GM18873 (cell line): ENCODE measurements at regions not wholly inside any gene's neighbourhood (a gene's known extent, or its start where the extent isn't known, plus 50 kb on each side); places are given as distances from the start of the nearest gene placed in this dataset.
"Not testable (repeated sequence)": the region's sequence is repeated elsewhere in the genome, so short reads cannot be mapped to it uniquely, and the experiment has no call there.

Source experiments
- ATAC-seq: cut with Tn5 transposase; IDR thresholded peaks from one replicate; pipeline ENCODE4 v1.9.1; 2021; ENCODE audit warnings: mild to moderate bottlenecking, moderate library complexity, moderate number of reproducible peaks; ENCODE audit not compliant: unreplicated experiment, low FRiP score

DNA sequence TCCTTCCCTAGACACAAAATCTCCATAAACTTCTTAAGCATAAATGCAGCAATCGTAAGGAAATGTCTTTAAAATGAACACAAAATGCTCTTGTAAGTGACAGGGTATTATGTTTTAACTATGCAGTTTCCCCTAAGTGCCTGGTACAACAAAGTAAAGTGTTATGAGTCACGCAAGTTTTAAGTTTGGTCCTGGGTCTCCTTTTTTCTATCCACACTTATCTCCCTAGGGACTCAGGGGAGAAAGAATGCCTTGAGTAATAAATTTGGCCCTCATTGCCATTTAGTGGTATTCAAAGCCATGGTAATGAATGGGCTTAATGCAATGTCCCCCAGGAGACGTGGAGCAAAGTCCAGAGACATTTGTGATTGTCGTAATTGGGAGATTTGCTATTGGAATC is 149.1 kb downstream of the MAGEB17 start:
- no peak for ATAC-seq

DNA sequence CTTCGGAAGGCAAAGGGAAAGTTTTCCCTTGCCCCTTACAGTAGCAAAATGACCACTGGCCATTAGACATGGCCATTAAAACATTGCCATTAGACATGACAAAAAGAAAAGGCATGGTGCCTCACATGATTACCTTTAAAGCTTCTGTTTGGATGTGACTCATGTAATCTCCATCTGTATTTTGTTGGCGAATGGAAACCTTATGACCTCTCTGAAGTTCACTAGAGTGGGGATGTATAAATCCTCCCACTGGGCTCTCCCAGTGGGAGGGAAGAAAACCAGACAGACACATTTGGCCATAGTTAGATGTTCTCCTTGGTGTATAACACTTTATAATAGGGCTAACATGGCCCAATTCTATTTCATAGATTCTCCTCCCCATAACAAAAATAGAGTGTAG is 152.6 kb downstream of the MAGEB17 start:
- no peak for ATAC-seq

DNA sequence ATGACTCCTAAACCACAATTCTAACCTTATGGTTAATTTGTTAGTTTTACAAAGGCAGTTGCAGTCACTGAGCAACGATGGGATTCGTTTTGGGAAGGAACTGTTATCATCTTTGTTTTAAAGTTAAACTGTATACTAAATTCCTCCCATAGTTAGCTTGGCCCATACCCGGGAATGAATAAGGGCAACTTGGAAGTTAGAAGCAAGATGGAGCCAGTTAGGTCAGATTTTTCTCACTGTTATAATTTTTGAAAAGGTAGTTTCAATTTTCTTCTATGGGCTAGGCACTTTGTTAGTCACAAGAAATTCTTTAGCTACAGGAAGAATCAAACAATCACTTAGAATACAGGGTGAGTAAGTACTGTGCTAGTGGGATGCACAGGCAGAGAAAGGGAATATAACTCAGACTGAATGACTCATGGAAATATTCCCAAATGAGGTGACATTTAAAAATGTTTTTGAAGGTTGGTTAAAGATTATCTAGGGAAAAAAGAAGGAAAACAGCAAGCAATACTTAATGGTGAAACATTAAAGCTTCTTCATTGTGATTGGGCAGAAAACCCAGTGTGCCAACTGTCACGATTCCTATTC is 153.6 kb downstream of the MAGEB17 start:
- ATAC-seq = no peak

DNA sequence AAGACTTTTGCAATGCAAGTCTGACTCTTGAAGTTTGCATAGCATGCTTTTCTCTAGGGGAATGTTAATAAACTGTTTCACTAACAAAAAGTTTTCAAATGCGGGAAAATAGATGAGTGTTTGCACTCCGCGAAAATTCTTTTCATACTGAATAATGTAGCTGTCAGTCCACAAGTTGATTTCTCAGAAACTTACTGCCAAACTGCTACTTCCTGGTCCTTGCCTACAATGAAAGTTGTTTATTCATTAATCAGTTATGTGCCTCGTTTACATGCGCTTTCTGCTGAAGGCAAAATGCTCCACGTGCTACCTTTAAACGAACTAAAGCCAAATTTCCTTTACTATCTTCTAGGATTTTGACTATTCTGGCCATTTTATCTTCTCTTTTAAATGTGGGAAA is 166.2 kb downstream of the MAGEB17 start:
- no peak for ATAC-seq

DNA sequence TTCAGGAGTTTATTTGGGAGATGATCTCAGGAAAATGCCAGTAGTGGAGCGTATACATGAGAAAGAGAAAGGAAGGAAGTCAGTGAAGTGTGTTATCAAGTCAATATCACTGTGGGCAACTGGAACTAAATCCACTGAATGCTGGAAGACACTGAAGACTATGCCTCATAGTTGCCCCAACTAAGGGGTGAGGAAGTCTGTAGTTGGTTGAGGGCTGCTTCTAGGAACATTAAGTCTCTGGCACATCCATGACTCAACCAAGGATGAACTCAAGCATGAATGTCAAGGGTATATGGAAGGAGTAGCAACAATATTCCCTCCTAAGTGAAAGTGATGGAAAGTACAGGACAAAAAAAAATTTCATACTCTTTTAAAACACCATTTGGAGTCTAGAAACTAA is 167.9 kb downstream of the MAGEB17 start:
- ATAC-seq = no peak

DNA sequence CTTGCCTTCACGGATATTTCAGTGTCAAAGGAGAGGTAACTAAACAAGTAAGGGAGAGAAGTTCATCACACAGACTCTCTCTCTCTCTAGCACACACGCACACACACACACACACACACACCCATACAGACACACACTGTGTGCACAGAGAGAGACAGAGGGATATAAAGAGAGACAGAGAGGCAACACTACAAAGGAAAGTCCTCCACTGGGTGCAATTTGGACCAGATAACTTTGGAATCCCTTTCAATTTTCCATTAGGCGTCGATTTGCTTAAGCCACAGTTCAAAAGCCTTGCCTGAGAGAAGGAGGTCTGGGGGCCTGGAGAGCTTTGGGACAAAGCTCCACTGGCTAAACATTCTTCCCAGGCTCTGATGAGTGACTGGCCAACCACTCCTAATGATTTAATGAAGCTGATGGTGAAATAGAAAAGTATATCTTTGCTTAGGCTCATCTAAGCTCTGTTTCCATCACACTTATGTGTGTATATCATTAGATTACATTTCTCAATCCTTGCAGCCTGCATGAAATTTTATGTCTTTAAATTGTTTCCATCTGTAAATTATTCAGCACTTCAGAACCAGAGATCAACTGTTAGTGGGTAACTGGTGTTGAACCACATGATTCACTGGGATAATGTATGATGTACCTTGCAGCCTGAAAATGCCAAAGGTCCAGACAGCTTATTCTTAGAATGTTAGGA is 180.8 kb downstream of the MAGEB17 start:
- ATAC-seq = no peak

DNA sequence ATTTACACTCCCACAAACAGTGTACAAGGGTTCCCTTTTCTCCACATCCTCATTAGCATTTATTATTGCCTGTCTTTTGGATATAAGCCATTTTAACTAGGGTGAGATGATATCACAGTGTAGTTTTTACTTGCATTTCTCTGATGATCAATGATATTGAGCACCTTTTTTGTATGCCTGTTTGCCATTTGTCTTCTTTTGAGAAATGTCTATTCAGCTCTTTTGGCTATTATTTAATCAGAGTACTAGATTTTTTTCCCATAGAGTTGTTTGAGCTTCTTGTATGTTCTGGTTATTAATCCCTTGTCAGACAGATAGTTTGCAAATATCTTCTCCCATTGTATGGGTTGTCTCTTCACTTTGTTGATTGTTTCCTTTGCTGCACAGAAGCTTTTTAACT is 190.6 kb downstream of the MAGEB17 start:
- no peak for ATAC-seq

DNA sequence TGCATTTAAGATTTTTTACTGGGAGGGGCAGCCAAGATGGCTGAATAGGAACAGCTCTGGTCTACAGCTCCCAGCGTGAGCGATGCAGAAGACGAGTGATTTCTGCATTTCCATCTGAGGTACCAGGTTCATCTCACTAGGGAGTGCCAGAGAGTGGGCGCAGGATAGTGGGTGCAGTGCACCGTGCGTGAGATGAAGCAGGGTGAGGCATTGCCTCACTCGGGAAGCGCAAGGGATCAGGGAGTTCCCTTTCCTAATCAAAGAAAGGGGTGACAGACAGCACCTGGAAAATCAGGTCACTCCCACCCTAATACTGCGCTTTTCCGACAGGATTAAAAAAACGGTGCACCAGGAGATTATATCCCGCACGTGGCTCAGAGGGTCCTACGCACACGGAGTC is 192.8 kb downstream of the MAGEB17 start:
- not testable (repeated sequence) for ATAC-seq

DNA sequence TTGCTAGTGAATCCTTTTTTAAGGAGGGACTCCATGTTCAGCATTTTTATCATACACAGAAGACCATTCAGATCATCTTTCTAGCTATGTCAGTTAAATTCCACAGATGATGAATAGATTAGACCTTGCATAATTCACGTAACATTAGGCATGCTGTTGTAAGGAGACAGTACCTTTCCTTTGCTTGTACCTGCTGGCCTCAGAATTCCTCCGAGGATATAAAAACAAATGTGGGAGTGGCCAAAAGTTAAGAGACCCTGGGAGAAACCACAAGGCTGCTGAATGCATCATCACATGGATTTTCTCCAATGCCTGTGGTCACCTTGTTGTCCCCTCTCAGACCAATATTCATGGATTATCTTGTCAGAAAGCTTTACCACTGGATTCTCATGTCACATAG is 201.4 kb downstream of the MAGEB17 start:
- no peak for ATAC-seq

DNA sequence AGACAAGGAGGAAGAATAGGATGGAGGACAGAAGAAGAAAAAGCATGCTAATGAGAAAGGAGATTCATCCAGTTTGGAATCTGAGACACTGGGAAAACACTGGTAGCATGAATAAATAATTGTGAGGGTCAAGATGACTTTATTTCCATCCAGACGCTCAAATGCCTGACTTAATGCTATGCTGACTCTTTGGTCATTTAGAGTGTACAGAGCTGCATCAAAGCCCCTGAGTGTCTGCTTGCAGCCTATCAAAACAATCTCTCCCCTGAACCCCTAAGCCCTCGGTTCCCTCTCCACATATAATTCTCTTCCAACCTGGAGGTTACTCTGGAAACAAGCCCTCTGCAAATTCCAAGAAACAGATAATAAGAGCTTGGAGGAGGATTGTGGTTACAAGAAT is 208.8 kb downstream of the MAGEB17 start:
- no peak for ATAC-seq

DNA sequence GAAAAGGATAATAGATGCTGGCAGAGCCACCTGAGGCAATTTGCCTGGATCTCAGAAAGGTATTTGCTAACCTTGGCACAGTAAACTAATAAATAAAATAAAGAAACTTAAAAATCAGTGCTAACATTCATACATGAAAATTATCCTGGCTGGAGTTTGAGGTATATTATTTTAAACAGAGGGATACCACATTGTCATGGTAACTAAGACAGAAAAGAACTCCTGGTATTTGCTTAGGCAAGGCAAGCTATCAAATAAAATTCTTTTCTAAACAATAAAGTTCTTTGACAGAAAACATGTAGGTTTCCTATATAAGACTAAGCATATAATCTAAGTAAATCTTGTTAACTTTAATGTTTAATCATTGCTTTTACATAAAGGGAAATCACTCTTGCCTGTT is 218.8 kb downstream of the MAGEB17 start:
- ATAC-seq = no peak

DNA sequence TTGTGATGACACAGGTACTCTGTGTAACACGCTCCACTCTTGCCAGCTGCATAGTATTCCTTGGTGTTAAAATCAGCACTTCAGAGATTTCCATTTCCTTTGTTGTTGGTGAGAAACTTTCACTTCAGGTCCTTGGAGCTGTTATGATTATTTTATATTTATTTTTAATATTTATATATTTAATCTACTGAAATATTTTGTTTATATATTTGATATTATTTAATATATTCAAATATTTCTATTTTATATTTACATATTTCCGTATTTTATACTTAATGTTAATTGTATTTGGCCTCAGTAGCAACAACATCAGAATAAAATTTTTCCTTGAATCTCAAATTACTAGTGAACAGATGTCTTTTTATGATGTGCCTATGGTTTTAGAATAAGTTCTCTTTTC is 225.3 kb downstream of the MAGEB17 start:
- no peak for ATAC-seq

DNA sequence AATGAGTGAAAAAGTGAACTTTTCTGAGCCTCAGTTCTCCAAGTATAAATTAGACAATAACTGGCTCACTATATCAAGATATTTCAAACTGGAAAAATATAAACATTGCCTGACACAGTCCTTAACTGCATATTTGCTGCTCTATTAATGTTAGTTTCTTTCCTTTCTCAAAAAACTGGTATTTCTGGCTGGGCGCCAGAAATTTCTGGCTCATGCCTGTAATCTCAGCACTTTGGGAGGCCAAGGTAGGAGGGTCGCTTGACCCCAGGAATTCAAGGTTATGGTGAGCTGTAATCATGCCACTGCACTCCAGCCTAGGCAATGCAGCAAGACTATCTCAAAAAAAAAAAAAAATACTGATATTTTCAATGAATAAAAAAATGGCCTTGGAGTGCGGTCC is 227.0 kb downstream of the MAGEB17 start:
- no peak for ATAC-seq

DNA sequence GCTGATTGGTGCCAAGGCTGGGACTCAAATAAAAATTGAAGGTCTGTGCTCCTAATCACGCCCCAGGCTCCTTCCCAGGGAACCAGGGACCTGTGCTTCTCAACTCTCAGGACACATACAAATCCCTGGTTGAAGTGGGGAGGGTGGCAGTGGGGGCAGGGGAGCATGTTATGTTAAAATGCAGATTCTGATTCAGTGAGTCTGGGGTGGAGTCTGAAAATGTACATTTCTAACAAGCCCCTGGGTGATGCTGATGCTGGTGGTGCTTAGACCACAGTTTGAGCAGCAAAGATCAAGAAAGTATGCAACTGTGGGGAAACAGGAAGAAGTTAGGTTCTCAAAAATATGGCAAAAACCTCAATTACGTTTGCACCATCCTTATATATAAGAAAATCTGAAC is 236.5 kb downstream of the MAGEB17 start:
- no peak for ATAC-seq

DNA sequence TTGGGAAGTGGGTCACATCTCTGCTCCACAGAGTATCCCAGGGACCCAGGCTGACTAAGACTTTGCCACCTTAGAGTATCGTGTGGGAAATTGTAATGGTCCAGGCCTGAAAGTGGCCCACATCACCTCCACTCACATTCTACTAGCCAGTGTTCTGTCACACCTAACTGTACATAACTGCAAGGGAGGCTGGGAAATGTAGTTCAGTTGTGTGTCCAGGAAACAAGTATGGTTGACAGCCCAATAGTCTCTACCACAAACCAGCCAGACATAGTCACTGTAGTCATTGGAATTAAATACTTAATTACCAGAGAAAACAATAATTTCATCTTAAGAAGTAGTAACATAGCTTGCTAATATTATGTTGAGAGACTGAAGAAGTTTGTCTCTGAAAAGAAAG is 233.4 kb upstream of the S100G start:
- no peak for ATAC-seq

DNA sequence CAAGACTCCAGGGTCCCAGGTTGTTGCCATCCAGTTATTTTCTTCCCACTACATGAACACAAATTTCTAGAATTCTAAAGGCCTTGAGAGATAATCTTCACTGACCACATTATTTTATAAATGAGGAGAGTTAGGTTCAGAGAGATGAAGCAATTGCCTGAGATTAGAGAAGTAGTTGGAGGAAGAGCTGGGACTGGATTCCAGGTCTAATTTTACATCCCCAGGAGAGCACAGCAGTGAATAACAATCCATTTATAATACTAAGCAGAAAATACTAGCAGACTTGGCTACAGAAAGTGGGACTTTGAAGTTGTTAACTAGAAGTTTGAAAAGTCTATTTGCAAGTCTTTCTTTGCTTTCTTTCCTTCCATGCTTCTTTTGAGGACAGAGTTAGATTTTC is 231.3 kb upstream of the S100G start:
- ATAC-seq = no peak

DNA sequence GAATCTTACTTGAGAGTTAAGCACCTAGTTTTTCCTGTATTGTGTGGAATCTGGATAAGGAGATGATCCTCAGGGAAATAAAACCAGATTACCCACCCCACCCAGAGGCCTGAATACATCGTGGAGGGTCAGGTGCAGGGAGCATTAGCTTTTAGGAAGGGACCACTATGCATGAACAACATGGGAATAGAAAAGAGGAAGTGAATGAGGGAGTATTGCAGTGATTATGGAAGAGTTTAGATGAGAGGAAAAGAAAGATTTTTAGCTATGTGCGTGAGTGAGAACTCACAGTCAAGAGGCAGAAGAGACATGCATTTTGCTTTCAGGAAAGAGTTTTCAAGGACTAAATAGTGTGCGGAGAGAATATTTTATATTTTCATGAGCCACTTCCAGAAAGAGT is 222.3 kb upstream of the S100G start:
- no peak for ATAC-seq

DNA sequence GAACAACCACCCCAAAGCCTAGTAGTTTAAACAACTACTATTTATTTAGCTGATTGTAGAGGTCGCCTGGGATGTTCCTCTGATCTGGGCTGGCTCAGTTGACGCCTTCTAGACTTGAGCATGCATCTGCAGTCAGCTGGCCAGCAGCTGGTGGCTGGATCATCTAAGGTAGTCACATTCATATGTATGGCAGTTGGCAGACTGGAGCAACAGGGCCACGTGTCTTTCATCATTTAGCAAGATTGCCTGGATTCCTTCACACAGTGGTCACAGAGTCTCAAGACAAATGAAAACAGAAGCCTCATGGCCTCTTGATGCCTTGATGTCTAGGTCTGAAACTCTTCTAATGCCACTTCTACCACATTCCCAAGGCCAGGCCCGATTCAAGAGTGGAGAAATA is 220.6 kb upstream of the S100G start:
- no peak for ATAC-seq

DNA sequence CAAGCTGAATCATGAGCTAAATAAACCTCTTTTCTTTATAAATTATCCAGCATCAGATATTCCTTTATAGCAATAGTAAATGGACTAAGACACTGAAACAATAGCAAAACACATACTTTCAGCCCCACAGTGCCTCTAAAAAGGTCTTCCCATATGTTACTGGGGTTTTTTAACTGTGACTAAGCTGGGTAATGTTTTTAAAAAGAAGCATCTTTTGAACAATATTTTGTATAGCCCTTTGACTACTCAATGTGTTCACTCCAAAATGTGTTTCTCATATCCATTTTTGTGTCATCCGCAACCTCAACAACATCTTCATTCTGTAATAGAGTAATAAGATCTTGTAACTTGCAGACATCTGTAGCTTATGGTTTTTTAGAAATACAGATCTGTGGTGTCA is 218.7 kb upstream of the S100G start:
- no peak for ATAC-seq

DNA sequence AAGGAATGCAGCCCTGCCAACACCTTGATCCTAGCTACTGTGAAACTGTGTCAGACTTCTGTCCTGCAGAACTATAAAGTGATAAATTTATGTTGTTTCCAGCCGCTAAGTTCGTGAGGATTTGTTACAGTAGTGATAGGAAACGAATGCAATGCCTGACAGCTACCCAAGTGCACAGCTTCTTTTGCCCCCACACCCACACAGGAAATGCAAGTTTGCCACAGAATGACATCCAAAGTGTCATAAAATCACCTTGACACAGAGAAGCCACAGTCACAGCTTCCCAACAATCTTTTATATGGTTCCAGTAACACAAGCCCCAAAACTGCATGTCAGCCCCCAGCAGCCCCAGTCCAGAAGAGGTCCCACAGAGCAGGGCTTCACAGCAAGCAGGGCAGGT is 216.9 kb upstream of the S100G start:
- no peak for ATAC-seq

DNA sequence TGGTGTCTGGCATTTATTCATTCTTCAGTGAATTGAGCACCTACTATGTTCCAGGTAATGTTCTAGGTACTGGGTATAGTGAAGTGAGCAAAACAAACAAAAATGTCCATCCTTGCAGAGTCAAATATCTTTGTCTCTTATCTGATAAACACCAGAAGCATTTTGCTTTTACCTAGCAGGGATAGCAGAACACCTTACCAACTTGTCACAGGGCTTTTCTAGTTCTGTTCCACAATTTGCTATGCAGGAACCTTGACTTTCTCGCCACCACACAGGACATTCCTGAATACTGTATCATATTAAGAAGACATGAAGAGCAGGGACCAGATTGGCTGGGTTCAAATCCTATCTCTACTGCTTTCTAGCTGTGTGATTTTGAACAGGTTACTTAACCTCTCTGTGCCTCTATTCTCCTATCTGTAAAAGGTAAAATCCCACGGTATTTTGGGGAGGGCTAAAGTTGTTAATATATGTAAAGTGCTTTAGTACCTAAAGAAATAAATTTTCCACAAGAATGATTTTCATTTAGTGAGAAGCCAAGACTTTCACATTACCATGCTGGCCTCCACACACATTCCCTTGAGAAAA is 214.5 kb upstream of the S100G start:
- no peak for ATAC-seq
